HCT116 (cell line): ENCODE measurements at regions not wholly inside any gene's neighbourhood (a gene's known extent, or its start where the extent isn't known, plus 50 kb on each side); places are given as distances from the start of the nearest gene placed in this dataset.

Experiments
- EGR1 ChIP-seq: IDR thresholded peaks from 2 replicates; pipeline ENCODE4 v1.6.1; 2012; ENCODE audit warnings: low read depth
- ELF1 ChIP-seq: IDR thresholded peaks from 2 replicates; pipeline ENCODE4 v1.6.1; 2012; ENCODE audit warnings: low read depth, borderline replicate concordance
- EZH2 ChIP-seq: fragments of 200-600 bp; sonication (generic); IDR thresholded peaks from 2 replicates; pipeline ENCODE4 v1.6.1; 2017; ENCODE audit warnings: antibody characterized with exemption, mixed run types
- EZH2phosphoT487 ChIP-seq: fragments of 200-600 bp; IDR thresholded peaks from 2 replicates; pipeline ENCODE4 v1.6.1; 2018; ENCODE audit warnings: antibody characterized with exemption, borderline replicate concordance
- JUND ChIP-seq: IDR thresholded peaks from 2 replicates; pipeline ENCODE4 v1.6.1; 2012
- POLR2A ChIP-seq: IDR thresholded peaks from 2 replicates; pipeline ENCODE4 v1.7.0; 2011; ENCODE audit warnings: borderline replicate concordance; ENCODE audit not compliant: insufficient read depth, insufficient read length; ENCODE audit errors: extremely low read depth
- POLR2AphosphoS5 ChIP-seq: IDR thresholded peaks from 2 replicates; pipeline ENCODE4 v1.6.1; 2011; ENCODE audit warnings: mild to moderate bottlenecking, low read depth, low read length, moderate library complexity
- RAD21 ChIP-seq: IDR thresholded peaks from 2 replicates; pipeline ENCODE4 v1.6.1; 2012; ENCODE audit warnings: low read depth, mild to moderate bottlenecking
- SIN3A ChIP-seq: IDR thresholded peaks from 2 replicates; pipeline ENCODE4 v1.6.1; 2012; ENCODE audit warnings: low read depth
- SRF ChIP-seq: IDR thresholded peaks from 2 replicates; pipeline ENCODE4 v1.6.1; 2012; ENCODE audit warnings: low read depth
- ZNF274 ChIP-seq: fragments of 200-500 bp; sonication (Bioruptor generic); IDR thresholded peaks from 2 replicates; pipeline ENCODE4 v1.6.1; 2014; ENCODE audit warnings: mild to moderate bottlenecking, low read depth, low read length, inconsistent platforms
- TF ChIP-seq, protein P1 (sequence below), 3 experiments: fragments of 200-600 bp in 1 of 3; sonication (generic) in 1 of 3; IDR thresholded peaks in 2 of 3; conservative IDR thresholded peaks in 1 of 3; 2 replicates each; pipeline ENCODE4 v1.5.1; 2012 to 2017; ENCODE audit warnings: low read depth in 2 of 3, low read length in 2 of 3, antibody characterized with exemption in 1 of 3, borderline replicate concordance in 1 of 3, control low read depth in 1 of 3, mild to moderate bottlenecking in 1 of 3, mixed read lengths in 1 of 3, mixed run types in 1 of 3, moderate library complexity in 1 of 3; ENCODE audit not compliant: insufficient read depth in 1 of 3
- TF ChIP-seq, protein P2 (sequence below): IDR thresholded peaks from 2 replicates; pipeline ENCODE4 v1.6.1; 2012; ENCODE audit warnings: low read depth
- TF ChIP-seq, protein P3 (sequence below): IDR thresholded peaks from 2 replicates; pipeline ENCODE4 v1.6.1; 2012

DNA sequence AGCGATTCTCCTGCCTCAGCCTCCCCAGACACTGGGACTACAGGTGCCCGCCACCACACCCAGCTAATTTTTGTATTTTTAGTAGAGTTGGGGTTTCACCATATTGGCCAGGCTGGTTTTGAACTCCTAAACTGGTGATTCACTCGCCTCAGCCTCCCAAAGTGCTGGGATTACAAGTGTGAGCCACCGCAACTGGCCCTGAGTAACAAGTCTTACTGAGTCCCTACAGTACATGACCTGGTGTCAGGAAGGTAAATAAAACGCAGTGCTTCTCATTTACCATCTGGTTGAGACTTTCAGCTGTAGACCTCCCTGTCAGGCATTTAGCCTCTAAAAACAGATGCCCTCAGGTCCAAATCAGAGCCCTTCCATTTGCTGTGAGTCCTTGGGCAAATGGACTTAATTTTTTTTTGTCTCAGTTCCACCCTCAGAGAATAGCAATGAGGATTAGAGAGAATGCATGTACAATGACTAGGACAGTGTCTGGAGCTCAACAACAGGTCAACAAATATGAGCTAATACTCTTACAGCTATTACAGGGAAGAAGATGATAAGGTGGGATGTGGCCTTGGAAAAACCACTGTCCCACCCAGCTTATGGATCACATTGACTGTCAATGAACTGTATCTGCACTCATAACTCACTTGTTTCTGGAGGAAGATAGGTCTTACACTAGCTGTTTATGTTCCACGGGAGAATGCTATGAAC, 70.5 kb downstream of the PHLDA1 start:
- no peak for TF ChIP-seq EZH2phosphoT487
- TF ChIP-seq POLR2A = no peak
- no peak for TF ChIP-seq SIN3A
- TF ChIP-seq, protein P1, sequence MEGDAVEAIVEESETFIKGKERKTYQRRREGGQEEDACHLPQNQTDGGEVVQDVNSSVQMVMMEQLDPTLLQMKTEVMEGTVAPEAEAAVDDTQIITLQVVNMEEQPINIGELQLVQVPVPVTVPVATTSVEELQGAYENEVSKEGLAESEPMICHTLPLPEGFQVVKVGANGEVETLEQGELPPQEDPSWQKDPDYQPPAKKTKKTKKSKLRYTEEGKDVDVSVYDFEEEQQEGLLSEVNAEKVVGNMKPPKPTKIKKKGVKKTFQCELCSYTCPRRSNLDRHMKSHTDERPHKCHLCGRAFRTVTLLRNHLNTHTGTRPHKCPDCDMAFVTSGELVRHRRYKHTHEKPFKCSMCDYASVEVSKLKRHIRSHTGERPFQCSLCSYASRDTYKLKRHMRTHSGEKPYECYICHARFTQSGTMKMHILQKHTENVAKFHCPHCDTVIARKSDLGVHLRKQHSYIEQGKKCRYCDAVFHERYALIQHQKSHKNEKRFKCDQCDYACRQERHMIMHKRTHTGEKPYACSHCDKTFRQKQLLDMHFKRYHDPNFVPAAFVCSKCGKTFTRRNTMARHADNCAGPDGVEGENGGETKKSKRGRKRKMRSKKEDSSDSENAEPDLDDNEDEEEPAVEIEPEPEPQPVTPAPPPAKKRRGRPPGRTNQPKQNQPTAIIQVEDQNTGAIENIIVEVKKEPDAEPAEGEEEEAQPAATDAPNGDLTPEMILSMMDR (IDR thresholded peaks at IDR 0.05 in 2 of 3, conservative IDR thresholded peaks at IDR 0.05 in 1 of 3; ENCODE audit: borderline replicate concordance in 1 of 3, insufficient read depth in 1 of 3, low read depth in 2 of 3, low read length in 2 of 3) = no peak
- no peak for TF ChIP-seq POLR2AphosphoS5
- no peak for TF ChIP-seq EGR1
- TF ChIP-seq RAD21 = no peak
- TF ChIP-seq, protein P2, sequence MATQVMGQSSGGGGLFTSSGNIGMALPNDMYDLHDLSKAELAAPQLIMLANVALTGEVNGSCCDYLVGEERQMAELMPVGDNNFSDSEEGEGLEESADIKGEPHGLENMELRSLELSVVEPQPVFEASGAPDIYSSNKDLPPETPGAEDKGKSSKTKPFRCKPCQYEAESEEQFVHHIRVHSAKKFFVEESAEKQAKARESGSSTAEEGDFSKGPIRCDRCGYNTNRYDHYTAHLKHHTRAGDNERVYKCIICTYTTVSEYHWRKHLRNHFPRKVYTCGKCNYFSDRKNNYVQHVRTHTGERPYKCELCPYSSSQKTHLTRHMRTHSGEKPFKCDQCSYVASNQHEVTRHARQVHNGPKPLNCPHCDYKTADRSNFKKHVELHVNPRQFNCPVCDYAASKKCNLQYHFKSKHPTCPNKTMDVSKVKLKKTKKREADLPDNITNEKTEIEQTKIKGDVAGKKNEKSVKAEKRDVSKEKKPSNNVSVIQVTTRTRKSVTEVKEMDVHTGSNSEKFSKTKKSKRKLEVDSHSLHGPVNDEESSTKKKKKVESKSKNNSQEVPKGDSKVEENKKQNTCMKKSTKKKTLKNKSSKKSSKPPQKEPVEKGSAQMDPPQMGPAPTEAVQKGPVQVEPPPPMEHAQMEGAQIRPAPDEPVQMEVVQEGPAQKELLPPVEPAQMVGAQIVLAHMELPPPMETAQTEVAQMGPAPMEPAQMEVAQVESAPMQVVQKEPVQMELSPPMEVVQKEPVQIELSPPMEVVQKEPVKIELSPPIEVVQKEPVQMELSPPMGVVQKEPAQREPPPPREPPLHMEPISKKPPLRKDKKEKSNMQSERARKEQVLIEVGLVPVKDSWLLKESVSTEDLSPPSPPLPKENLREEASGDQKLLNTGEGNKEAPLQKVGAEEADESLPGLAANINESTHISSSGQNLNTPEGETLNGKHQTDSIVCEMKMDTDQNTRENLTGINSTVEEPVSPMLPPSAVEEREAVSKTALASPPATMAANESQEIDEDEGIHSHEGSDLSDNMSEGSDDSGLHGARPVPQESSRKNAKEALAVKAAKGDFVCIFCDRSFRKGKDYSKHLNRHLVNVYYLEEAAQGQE = no peak
- no peak for TF ChIP-seq EZH2
- TF ChIP-seq, protein P3, sequence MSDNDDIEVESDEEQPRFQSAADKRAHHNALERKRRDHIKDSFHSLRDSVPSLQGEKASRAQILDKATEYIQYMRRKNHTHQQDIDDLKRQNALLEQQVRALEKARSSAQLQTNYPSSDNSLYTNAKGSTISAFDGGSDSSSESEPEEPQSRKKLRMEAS = no peak
- TF ChIP-seq ELF1 = no peak
- TF ChIP-seq ZNF274 = no peak
- TF ChIP-seq JUND = no peak
- TF ChIP-seq SRF = no peak
